ENCODE measurements at regions not wholly inside any gene's neighbourhood (a gene's known extent, or its start where the extent isn't known, plus 50 kb on each side); places are given as distances from the start of the nearest gene placed in this dataset.

DNA sequence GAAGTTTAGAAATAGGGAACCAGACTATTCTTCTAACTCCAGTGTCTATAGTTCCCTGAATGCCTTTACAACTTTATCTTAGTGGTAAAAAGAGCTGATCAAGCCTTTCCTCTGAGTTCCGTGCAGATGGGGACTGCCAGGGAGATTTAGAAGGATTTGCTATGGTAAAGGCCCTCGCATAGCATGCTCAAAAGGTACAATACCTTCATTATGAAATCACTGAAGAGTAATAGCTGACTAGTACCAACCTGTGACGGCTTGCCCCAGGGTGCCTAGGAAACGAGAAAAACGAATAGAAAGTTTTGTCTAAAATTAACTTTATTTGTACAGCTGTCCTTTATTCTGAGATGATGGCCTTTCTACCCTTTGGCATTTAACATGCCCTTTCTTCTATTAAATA is 150.1 kb upstream of the ARHGAP42 start:
- TF ChIP-seq, protein P1, sequence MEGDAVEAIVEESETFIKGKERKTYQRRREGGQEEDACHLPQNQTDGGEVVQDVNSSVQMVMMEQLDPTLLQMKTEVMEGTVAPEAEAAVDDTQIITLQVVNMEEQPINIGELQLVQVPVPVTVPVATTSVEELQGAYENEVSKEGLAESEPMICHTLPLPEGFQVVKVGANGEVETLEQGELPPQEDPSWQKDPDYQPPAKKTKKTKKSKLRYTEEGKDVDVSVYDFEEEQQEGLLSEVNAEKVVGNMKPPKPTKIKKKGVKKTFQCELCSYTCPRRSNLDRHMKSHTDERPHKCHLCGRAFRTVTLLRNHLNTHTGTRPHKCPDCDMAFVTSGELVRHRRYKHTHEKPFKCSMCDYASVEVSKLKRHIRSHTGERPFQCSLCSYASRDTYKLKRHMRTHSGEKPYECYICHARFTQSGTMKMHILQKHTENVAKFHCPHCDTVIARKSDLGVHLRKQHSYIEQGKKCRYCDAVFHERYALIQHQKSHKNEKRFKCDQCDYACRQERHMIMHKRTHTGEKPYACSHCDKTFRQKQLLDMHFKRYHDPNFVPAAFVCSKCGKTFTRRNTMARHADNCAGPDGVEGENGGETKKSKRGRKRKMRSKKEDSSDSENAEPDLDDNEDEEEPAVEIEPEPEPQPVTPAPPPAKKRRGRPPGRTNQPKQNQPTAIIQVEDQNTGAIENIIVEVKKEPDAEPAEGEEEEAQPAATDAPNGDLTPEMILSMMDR (IDR thresholded peaks at IDR 0.05) = no peak
- H3K4me3 Mint-ChIP-seq = no peak overlapping the region
- no peak for DNase-seq
- no peaks in the 10 kb centered on the region for H3K36me3 Mint-ChIP-seq (ENCODE audit: low read depth)
- H3K4me1 Mint-ChIP-seq (ENCODE audit: low read depth) = no peaks in the 10 kb centered on the region
- no peaks in the 10 kb centered on the region for H3K9me3 Mint-ChIP-seq
- H3K27me3 Mint-ChIP-seq (ENCODE audit: insufficient read depth) = peaks cover 2% of the 10 kb centered on the region; the same call in 1 of the 2 replicates
- no peak overlapping the region for H3K27ac Mint-ChIP-seq

DNA sequence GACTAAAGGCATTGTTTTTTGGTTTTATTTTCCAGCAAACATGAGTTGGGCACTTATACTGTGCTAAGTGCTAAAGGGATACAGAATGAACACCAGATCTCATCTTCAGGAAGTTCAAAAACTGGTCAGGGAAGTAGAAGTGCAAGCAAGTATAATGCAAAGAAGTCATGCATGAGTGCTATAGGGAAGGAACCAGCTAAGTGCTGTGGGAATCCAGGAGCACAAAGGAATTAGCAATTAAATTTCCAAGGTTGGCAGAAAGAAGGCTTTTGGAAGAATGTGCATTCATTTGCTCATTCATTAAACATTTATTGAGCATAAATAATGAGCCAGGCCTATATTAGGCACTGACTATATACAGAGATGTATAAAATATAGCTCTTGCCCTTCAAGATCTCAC is 143.7 kb upstream of the ARHGAP42 start:
- no peaks in the 10 kb centered on the region for H3K4me1 Mint-ChIP-seq (ENCODE audit: low read depth)
- H3K9me3 Mint-ChIP-seq = no peaks in the 10 kb centered on the region

DNA sequence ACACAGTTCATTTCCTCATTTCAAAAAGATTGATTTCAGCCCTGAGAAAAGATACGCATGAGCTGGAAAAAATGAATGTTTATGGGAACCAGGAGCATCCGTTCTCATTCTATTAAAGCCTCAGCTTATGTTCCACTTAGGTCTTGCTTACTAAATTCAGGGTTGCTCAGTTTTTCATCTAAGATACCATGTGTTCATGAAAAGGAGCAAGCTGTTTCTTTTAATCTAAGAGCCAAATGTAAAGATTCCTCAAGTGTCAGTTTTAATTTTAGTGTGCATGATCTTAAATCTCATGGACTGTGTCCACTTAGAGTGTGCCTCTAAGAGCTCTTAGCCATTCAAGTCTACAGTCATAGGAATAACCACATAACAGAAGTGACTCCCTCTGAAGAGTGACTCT is 141.5 kb upstream of the ARHGAP42 start:
- Mint-ChIP-seq H3K27me3 (ENCODE audit: insufficient read depth) (peaks cover 2% of the 10 kb centered on the region; the same call in 1 of the 2 replicates), H3K27ac (no peak overlapping the region), H3K4me1 (ENCODE audit: low read depth) (no peaks in the 10 kb centered on the region), H3K9me3 (no peaks in the 10 kb centered on the region), H3K4me3 (no peak overlapping the region), H3K36me3 (ENCODE audit: low read depth) (no peaks in the 10 kb centered on the region)
- TF ChIP-seq, protein P1 (IDR thresholded peaks at IDR 0.05) = no peak
- no peak for DNase-seq

More for the DNA sequence above, 143.7 kb upstream of the ARHGAP42 start:
- Mint-ChIP-seq H3K27me3 (ENCODE audit: insufficient read depth) (peaks cover 4% of the 10 kb centered on the region; the same call in 1 of the 2 replicates), H3K4me3 (no peak overlapping the region), H3K27ac (no peak overlapping the region), H3K36me3 (ENCODE audit: low read depth) (no peaks in the 10 kb centered on the region)
- TF ChIP-seq, protein P1 (IDR thresholded peaks at IDR 0.05) = no peak
- DNase-seq = no peak

DNA sequence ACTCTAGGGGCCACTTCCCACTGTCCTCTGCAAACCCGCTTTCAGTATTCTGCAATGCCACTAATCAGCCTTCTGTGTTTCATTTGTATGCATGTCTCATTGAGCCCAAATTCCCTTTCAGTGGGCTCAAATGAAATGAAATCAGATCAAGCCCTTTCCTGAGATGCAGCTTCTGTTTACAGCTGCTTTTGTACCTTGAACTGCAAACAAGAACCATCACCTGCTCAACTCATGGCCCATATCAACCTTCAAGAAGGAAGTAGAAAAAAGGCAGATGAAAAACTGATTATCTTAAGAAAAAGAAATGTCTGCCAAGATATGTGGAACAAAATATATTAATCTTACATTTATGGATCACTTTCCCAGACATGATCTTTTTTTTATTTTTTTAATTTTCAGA is 141.1 kb upstream of the ARHGAP42 start:
- H3K9me3 Mint-ChIP-seq = no peaks in the 10 kb centered on the region
- H3K27ac Mint-ChIP-seq = no peak overlapping the region
- H3K4me1 Mint-ChIP-seq (ENCODE audit: low read depth) = no peaks in the 10 kb centered on the region
- DNase-seq = no peak
- no peak overlapping the region for H3K4me3 Mint-ChIP-seq
- peaks cover 2% of the 10 kb centered on the region; the same call in 1 of the 2 replicates for H3K27me3 Mint-ChIP-seq (ENCODE audit: insufficient read depth)
- H3K36me3 Mint-ChIP-seq (ENCODE audit: low read depth) = no peaks in the 10 kb centered on the region
- TF ChIP-seq, protein P1 (IDR thresholded peaks at IDR 0.05) = no peak

DNA sequence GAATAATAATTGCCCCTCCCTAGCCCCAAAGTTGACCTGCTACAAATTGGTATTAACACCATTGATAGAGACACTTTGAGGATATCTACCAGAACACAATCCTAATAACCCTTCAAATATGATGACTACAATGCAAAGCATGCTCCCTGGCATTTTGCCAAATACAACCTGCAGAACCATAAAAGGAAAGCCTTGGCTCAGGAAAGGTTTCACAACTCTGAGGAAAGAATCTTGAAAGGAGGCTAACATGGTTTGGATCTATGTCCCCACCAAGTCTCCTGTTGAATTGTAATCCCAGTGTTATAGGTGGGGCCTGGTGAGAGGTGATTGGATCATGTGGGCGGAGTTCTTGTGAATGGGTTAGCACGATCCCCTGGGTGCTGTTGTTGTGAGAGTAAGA is 140.4 kb upstream of the ARHGAP42 start:
- no peak overlapping the region for H3K4me3 Mint-ChIP-seq
- no peaks in the 10 kb centered on the region for H3K36me3 Mint-ChIP-seq (ENCODE audit: low read depth)
- no peak overlapping the region for H3K27ac Mint-ChIP-seq
- peaks cover 2% of the 10 kb centered on the region; the same call in 1 of the 2 replicates for H3K27me3 Mint-ChIP-seq (ENCODE audit: insufficient read depth)
- DNase-seq = no peak
- no peaks in the 10 kb centered on the region for H3K9me3 Mint-ChIP-seq
- H3K4me1 Mint-ChIP-seq (ENCODE audit: low read depth) = no peaks in the 10 kb centered on the region
- TF ChIP-seq, protein P1 (IDR thresholded peaks at IDR 0.05) = no peak

DNA sequence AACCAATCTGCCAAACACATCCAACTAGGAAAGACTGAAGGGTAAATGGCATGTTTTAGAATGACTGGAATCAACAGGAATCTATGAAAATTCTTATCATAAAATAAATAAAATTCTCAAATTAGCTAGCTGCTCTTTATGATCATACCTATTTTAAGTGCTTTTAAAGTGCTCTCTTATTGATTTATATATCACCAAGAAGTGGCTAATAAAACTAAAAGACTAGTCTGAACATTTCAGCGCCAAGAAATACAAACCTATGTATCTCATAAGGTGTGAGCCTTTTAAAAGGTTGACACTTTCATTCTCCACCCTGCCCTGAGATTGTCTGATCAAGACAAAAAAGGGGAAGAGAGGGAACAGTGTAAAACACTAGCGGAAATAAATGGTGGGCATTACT is 136.8 kb upstream of the ARHGAP42 start:
- TF ChIP-seq, protein P1 (IDR thresholded peaks at IDR 0.05) = no peak
- no peak for DNase-seq
- peaks cover 10% of the 10 kb centered on the region for H3K27me3 Mint-ChIP-seq (ENCODE audit: insufficient read depth)
- no peak overlapping the region for H3K4me3 Mint-ChIP-seq
- H3K36me3 Mint-ChIP-seq (ENCODE audit: low read depth) = no peaks in the 10 kb centered on the region
- H3K27ac Mint-ChIP-seq = no peak overlapping the region
- no peaks in the 10 kb centered on the region for H3K9me3 Mint-ChIP-seq
- no peaks in the 10 kb centered on the region for H3K4me1 Mint-ChIP-seq (ENCODE audit: low read depth)

All from HFFc6 (cell line).